ENCODE measurements at regions not wholly inside any gene's neighbourhood (a gene's known extent, or its start where the extent isn't known, plus 50 kb on each side); places are given as distances from the start of the nearest gene placed in this dataset.

DNA sequence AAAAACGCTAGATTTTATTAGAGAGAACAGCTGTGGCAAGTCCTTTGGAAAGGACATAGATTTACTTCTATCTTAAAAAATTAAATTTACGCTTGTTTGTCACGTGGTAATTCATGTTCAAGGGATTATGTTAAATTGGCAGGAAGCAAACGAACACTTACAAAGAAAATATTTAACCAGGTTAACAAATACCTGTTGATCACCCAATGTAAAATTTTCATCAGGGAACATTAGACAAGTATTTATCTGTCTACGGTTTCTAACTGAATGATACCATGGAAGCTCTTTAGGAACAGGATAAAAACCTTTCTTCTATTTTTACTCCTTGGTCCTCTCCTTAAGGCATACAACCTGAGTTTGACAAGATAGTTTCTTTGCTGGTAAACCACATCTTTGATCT is 122.2 kb downstream of the NOC3L start (continued):
- TF ChIP-seq NFYB (CRISPR knock-in tag; conservative IDR thresholded peaks at IDR 0.05; ENCODE audit: low read depth) (no peak), NR3C1 (CRISPR knock-in tag; conservative IDR thresholded peaks at IDR 0.05; ENCODE audit: low read depth) (no peak), ZNF263 (CRISPR knock-in tag; IDR thresholded peaks at IDR 0.05; ENCODE audit: low read depth) (no peak)

DNA sequence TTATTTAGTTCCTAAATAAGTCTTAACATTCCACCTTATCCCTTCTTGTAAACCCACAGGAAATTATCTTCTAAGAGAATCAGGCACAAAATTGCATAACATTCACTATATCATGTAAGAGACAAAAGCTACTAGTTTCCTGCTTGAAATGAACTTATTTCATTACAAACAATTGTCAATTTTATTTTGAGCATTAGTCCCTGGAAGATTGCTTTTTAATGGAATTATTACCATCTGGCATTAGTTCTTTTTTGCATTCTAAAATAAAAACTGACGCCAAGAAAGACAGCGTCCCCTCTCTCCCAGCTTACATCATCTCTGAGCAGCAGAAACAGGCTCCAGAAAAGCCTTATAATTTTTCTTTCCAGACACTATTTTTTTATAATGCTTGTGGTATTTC is 121.8 kb downstream of the NOC3L start:
- Mint-ChIP-seq H3K27me3 (ENCODE audit: low read depth) (no peaks in the 10 kb centered on the region), H3K4me3 (no peak overlapping the region), H3K27ac (no peak overlapping the region), H3K9me3 (no peaks in the 10 kb centered on the region), H3K4me1 (no peaks in the 10 kb centered on the region), H3K36me3 (no peaks in the 10 kb centered on the region)
- DNase-seq (ENCODE audit: low spot score) (no peak), ATAC-seq (no peak)
- ChIA-PET POLR2A (no interaction called here), CTCF (no interaction called here)
- TF ChIP-seq, protein P1, sequence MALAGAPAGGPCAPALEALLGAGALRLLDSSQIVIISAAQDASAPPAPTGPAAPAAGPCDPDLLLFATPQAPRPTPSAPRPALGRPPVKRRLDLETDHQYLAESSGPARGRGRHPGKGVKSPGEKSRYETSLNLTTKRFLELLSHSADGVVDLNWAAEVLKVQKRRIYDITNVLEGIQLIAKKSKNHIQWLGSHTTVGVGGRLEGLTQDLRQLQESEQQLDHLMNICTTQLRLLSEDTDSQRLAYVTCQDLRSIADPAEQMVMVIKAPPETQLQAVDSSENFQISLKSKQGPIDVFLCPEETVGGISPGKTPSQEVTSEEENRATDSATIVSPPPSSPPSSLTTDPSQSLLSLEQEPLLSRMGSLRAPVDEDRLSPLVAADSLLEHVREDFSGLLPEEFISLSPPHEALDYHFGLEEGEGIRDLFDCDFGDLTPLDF (CRISPR knock-in tag; IDR thresholded peaks at IDR 0.05), result no peak
- TF ChIP-seq, protein P2, sequence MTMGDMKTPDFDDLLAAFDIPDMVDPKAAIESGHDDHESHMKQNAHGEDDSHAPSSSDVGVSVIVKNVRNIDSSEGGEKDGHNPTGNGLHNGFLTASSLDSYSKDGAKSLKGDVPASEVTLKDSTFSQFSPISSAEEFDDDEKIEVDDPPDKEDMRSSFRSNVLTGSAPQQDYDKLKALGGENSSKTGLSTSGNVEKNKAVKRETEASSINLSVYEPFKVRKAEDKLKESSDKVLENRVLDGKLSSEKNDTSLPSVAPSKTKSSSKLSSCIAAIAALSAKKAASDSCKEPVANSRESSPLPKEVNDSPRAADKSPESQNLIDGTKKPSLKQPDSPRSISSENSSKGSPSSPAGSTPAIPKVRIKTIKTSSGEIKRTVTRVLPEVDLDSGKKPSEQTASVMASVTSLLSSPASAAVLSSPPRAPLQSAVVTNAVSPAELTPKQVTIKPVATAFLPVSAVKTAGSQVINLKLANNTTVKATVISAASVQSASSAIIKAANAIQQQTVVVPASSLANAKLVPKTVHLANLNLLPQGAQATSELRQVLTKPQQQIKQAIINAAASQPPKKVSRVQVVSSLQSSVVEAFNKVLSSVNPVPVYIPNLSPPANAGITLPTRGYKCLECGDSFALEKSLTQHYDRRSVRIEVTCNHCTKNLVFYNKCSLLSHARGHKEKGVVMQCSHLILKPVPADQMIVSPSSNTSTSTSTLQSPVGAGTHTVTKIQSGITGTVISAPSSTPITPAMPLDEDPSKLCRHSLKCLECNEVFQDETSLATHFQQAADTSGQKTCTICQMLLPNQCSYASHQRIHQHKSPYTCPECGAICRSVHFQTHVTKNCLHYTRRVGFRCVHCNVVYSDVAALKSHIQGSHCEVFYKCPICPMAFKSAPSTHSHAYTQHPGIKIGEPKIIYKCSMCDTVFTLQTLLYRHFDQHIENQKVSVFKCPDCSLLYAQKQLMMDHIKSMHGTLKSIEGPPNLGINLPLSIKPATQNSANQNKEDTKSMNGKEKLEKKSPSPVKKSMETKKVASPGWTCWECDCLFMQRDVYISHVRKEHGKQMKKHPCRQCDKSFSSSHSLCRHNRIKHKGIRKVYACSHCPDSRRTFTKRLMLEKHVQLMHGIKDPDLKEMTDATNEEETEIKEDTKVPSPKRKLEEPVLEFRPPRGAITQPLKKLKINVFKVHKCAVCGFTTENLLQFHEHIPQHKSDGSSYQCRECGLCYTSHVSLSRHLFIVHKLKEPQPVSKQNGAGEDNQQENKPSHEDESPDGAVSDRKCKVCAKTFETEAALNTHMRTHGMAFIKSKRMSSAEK (CRISPR knock-in tag; IDR thresholded peaks at IDR 0.05; ENCODE audit: borderline replicate concordance), result no peak
- no peak for TF ChIP-seq NR2C2 (CRISPR knock-in tag; IDR thresholded peaks at IDR 0.05)

DNA sequence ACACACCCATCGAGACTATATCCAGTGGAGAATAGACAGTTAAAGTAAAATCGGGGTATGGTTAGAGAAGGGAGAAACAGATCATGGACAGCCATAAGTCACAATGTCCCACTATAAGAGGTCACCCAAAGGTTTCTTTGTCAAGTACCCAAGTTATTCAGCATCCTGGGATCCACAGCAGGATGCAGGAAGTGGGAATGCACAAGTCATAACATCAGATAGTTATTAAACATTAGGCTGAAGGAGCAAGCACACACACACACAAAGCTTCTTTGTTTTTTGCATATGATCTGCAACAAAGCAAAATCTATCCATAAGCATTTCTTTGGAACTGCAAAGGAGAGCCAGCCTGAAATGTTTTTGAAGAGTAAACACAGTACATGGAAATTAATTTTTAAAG is 111.6 kb downstream of the NOC3L start:
- POLR2A ChIA-PET, result no interaction called here
- ATAC-seq (no peak), DNase-seq (ENCODE audit: low spot score) (no peak)
- no peaks in the 10 kb centered on the region for H3K4me1 Mint-ChIP-seq
- H3K36me3 Mint-ChIP-seq, result no peaks in the 10 kb centered on the region
- no peak for TF ChIP-seq CREB1 (CRISPR knock-in tag; IDR thresholded peaks at IDR 0.05)
- TF ChIP-seq, protein P3, sequence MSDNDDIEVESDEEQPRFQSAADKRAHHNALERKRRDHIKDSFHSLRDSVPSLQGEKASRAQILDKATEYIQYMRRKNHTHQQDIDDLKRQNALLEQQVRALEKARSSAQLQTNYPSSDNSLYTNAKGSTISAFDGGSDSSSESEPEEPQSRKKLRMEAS (CRISPR knock-in tag; IDR thresholded peaks at IDR 0.05), result no peak
- CTCF ChIA-PET, result no interaction called here
- H3K27me3 Mint-ChIP-seq (ENCODE audit: low read depth), result no peaks in the 10 kb centered on the region
- H3K27ac Mint-ChIP-seq, result no peak overlapping the region
- H3K4me3 Mint-ChIP-seq, result no peak overlapping the region
- H3K9me3 Mint-ChIP-seq, result no peaks in the 10 kb centered on the region

DNA sequence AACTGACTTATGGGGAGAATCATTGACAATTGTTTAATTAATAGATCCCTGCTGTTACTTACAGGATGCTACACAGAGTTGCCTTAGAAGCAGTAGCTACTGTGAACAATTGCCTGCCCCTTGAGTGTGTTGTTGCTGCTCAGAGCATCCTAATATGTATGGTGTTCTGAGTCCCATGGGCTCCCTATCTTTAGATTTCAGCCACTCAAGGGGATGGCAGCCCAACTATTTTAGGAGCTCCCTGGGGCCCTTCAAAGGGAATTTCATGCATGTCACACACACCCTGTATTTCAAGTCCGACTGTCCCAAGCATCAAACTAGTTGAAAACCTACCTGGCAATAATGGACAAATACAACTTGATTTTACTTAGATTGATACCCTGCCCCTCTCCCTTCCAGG is 111.2 kb downstream of the NOC3L start:
- no peak for DNase-seq (ENCODE audit: low spot score)
- POLR2A ChIA-PET, result no interaction called here
- no peaks in the 10 kb centered on the region for H3K4me1 Mint-ChIP-seq
- H3K27me3 Mint-ChIP-seq (ENCODE audit: low read depth), result no peaks in the 10 kb centered on the region
- no peak overlapping the region for H3K27ac Mint-ChIP-seq
- H3K9me3 Mint-ChIP-seq, result no peaks in the 10 kb centered on the region
- H3K4me3 Mint-ChIP-seq, result no peak overlapping the region
- CTCF ChIA-PET, result no interaction called here
- ATAC-seq, result no peak
- H3K36me3 Mint-ChIP-seq, result no peaks in the 10 kb centered on the region
- TF ChIP-seq MYBL2 (CRISPR knock-in tag; IDR thresholded peaks at IDR 0.05) (no peak), ZNF121 (CRISPR knock-in tag; IDR thresholded peaks at IDR 0.05) (no peak), ZNF396 (CRISPR knock-in tag; IDR thresholded peaks at IDR 0.05; ENCODE audit: borderline replicate concordance) (no peak), ELF4 (CRISPR knock-in tag; IDR thresholded peaks at IDR 0.05; ENCODE audit: low read depth) (no peak), TCF7 (CRISPR knock-in tag; IDR thresholded peaks at IDR 0.05; ENCODE audit: low read depth) (no peak), SOX15 (CRISPR knock-in tag; IDR thresholded peaks at IDR 0.05) (no peak), IRF2 (CRISPR knock-in tag; IDR thresholded peaks at IDR 0.05; ENCODE audit: borderline replicate concordance, low read depth) (no peak), FOXK1 (CRISPR knock-in tag; IDR thresholded peaks at IDR 0.05) (no peak), NR3C1 (CRISPR knock-in tag; conservative IDR thresholded peaks at IDR 0.05; ENCODE audit: low read depth) (no peak), NFYB (CRISPR knock-in tag; conservative IDR thresholded peaks at IDR 0.05; ENCODE audit: low read depth) (no peak)
- TF ChIP-seq, protein P4, sequence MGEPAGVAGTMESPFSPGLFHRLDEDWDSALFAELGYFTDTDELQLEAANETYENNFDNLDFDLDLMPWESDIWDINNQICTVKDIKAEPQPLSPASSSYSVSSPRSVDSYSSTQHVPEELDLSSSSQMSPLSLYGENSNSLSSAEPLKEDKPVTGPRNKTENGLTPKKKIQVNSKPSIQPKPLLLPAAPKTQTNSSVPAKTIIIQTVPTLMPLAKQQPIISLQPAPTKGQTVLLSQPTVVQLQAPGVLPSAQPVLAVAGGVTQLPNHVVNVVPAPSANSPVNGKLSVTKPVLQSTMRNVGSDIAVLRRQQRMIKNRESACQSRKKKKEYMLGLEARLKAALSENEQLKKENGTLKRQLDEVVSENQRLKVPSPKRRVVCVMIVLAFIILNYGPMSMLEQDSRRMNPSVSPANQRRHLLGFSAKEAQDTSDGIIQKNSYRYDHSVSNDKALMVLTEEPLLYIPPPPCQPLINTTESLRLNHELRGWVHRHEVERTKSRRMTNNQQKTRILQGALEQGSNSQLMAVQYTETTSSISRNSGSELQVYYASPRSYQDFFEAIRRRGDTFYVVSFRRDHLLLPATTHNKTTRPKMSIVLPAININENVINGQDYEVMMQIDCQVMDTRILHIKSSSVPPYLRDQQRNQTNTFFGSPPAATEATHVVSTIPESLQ (CRISPR knock-in tag; IDR thresholded peaks at IDR 0.05), result no peak
- TF ChIP-seq, protein P5, sequence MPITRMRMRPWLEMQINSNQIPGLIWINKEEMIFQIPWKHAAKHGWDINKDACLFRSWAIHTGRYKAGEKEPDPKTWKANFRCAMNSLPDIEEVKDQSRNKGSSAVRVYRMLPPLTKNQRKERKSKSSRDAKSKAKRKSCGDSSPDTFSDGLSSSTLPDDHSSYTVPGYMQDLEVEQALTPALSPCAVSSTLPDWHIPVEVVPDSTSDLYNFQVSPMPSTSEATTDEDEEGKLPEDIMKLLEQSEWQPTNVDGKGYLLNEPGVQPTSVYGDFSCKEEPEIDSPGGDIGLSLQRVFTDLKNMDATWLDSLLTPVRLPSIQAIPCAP (CRISPR knock-in tag; IDR thresholded peaks at IDR 0.05), result no peak
- TF ChIP-seq, protein P2 (CRISPR knock-in tag; IDR thresholded peaks at IDR 0.05; ENCODE audit: borderline replicate concordance), result no peak

Measured in WTC11 (cell line).